K562 (cell line): ENCODE measurements at regions not wholly inside any gene's neighbourhood (a gene's known extent, or its start where the extent isn't known, plus 50 kb on each side); places are given as distances from the start of the nearest gene placed in this dataset.

Experiments used
- SMARCE1 ChIP-seq: fragments of 450-650 bp; IDR thresholded peaks from 2 replicates; pipeline ENCODE4 v1.7.1; 2016; ENCODE audit warnings: mild to moderate bottlenecking
- ZKSCAN1 ChIP-seq: fragments of 150-350 bp; IDR thresholded peaks from 2 replicates; pipeline ENCODE4 v1.6.1; 2016; ENCODE audit warnings: low read depth, low read length

DNA sequence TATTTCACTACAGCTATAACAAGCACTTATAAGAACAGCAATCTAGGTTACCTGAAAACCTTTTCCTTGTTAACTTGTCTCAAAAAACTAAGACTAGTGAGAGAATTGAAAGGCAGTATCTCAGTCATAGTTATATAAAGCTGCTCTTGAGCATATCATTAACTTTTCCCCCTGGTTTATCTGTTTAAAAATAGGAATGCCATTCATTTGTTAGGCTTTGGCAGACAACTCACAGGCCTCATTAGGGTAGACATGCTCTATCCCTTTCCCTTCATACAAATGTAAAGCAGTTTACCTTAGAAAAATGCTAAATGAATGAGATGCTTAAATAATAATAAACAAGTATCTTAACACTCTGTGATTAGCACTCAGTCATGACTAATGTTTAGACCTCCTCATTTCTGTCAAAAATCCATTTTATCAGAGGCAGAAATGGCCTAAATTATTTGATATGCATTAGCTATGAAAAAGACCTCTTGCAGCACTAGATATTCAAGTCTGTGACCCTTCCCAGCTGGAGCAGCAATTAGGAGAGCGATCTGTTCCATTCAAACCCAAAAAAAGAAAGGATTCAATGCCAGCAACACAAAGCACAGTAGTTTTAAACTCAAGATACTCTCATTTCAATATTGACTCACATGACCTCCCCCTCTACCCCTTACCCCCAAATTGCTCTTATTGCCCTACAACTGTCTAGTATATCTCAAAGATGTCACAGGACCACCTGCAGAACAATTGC is 1578.8 kb upstream of the WWC1 start:
- TF ChIP-seq SMARCE1, result no peak
- TF ChIP-seq ZKSCAN1, result no peak
